NOMO-1 treated with DMSO at 0.1 percent for 48 hours (cell line): ENCODE measurements at regions not wholly inside any gene's neighbourhood (a gene's known extent, or its start where the extent isn't known, plus 50 kb on each side); places are given as distances from the start of the nearest gene placed in this dataset.
"Not testable (repeated sequence)": the region's sequence is repeated elsewhere in the genome, so short reads cannot be mapped to it uniquely, and the experiment has no call there.

Experiments
- DNase-seq: peaks from one replicate; lab custom pipeline; 2025; ENCODE audit not compliant: unreplicated experiment; lab: John Stamatoyannopoulos, UW

- DNase-seq = no peak
These were observed 2052.7 kb upstream of the C9orf72 start for GRCh38 chr9:29625931-29626330.

GRCh38 chr9:29628856-29629255 lies 2055.6 kb upstream of the C9orf72 start:
- not testable (repeated sequence) for DNase-seq

- no peak for DNase-seq
These were observed 2064.4 kb upstream of the C9orf72 start for GRCh38 chr9:29637471-29638237.

- no peak for DNase-seq
These were observed 2067.2 kb upstream of the C9orf72 start for GRCh38 chr9:29640507-29640906.

- DNase-seq = no peak
These were observed 2071.2 kb upstream of the C9orf72 start for GRCh38 chr9:29644514-29644913.

GRCh38 chr9:29647451-29647850 lies 2074.2 kb upstream of the C9orf72 start:
- no peak for DNase-seq

GRCh38 chr9:29648132-29648531 lies 2074.9 kb upstream of the C9orf72 start:
- no peak for DNase-seq

- DNase-seq = no peak
These were observed 2075.3 kb upstream of the C9orf72 start for GRCh38 chr9:29648601-29649000.

- DNase-seq = no peak
These were observed 2083.5 kb upstream of the C9orf72 start for GRCh38 chr9:29656641-29657406.

GRCh38 chr9:29657821-29658220 lies 2084.5 kb upstream of the C9orf72 start:
- no peak for DNase-seq

- no peak for DNase-seq
These were observed 2085.7 kb upstream of the C9orf72 start for GRCh38 chr9:29659014-29659413.

GRCh38 chr9:29659736-29660135 lies 2086.5 kb upstream of the C9orf72 start:
- DNase-seq = no peak

- DNase-seq = no peak
These were observed 2095.5 kb upstream of the C9orf72 start for GRCh38 chr9:29668732-29669131.

GRCh38 chr9:29669613-29670012 lies 2096.3 kb upstream of the C9orf72 start:
- no peak for DNase-seq

GRCh38 chr9:29685531-29685930 lies 2112.2 kb upstream of the C9orf72 start:
- no peak for DNase-seq

GRCh38 chr9:29691145-29691544 lies 2117.9 kb upstream of the C9orf72 start:
- no peak for DNase-seq

GRCh38 chr9:29691758-29692407 lies 2118.6 kb upstream of the C9orf72 start:
- no peak for DNase-seq

GRCh38 chr9:29697011-29697410 lies 2123.7 kb upstream of the C9orf72 start:
- DNase-seq = no peak

GRCh38 chr9:29701559-29701958 lies 2128.3 kb upstream of the C9orf72 start:
- DNase-seq = no peak

GRCh38 chr9:29701971-29702370 lies 2128.7 kb upstream of the C9orf72 start:
- DNase-seq = no peak

GRCh38 chr9:29714860-29715259 lies 2141.6 kb upstream of the C9orf72 start:
- DNase-seq = no peak

- DNase-seq = no peak
These were observed 2144.3 kb upstream of the C9orf72 start for GRCh38 chr9:29717631-29718030.
